Endothelial cell of umbilical vein (primary cell): ENCODE measurements at regions not wholly inside any gene's neighbourhood (a gene's known extent, or its start where the extent isn't known, plus 50 kb on each side); places are given as distances from the start of the nearest gene placed in this dataset.

Source experiments
- CTCF ChIP-seq, 2 donors: IDR thresholded peaks; 1 replicate in 1 of 2; 2 replicates in 1 of 2; pipeline ENCODE4 v1.5.1; 2011; ENCODE audit warnings: low read length in 2 of 2, mild to moderate bottlenecking in 2 of 2, moderate library complexity in 2 of 2, control low read depth in 1 of 2, inconsistent platforms in 1 of 2, low read depth in 1 of 2; ENCODE audit not compliant: insufficient read depth in 1 of 2; ENCODE audit errors: extremely low read depth in 1 of 2
- MYC ChIP-seq: IDR thresholded peaks from one replicate; pipeline ENCODE4 v1.6.1; 2011; ENCODE audit warnings: mild to moderate bottlenecking, low read depth, low read length
- POLR2A ChIP-seq: IDR thresholded peaks from 2 replicates; pipeline ENCODE4 v1.6.1; 2012; ENCODE audit warnings: low read depth, mild to moderate bottlenecking, control low read depth, low read length

DNA sequence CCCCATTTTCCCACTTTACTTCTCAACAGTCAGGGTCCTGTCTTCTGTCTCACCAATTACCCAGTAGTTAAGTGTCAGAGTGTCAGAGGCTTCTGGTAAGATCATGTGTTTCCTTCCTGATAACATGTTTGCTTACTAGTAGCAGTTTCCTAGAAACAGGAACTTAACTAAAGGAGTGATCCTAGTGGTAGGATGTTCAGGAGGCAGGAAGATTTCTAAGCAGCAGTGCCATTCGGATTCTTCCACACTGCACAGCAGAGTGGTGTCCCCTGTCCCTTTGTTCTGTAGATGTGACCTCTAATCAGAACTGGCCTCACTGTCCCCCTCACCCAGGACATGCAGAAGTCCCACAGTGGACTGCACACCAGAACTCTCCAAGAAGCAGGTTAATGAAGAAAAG lies 221.8 kb upstream of the OSR1 start:
- TF ChIP-seq CTCF (IDR thresholded peaks at IDR 0.05; ENCODE audit: extremely low read depth in 1 of 2, insufficient read depth in 1 of 2, low read depth in 1 of 2, low read length in 2 of 2) (no peak), POLR2A (no peak), MYC (no peak)
